Fibroblast of skin of right quadriceps (primary cell): ENCODE measurements at regions not wholly inside any gene's neighbourhood (a gene's known extent, or its start where the extent isn't known, plus 50 kb on each side); places are given as distances from the start of the nearest gene placed in this dataset.

Experiments
- DNase-seq: peaks from one replicate; pipeline ENCODE4 v3.0.0-alpha.2; 2013

GRCh38 chr2:7392076-7392787, 475.0 kb downstream of the RNF144A start:
- DNase-seq: peak; percentile 29

DNA sequence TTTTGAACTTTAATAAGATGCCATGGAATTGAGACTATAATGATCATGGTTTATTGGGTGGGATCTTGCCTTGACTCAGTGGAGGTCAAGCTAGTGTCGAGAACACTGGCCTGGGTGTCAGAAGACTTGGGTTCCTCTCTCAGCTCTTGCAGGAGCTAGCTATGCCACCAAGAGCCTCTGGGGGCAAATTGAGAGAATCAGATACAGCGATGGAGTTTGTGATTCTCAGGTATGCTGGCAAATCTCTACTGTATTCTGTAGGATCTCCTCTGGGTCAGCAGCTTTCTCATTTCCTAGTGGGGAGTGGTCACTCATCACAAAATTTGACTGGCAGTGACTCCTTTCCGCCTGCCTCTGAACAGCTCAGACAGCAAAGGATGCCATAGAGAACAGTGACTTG, 477.0 kb downstream of the RNF144A start:
- no peak for DNase-seq

DNA sequence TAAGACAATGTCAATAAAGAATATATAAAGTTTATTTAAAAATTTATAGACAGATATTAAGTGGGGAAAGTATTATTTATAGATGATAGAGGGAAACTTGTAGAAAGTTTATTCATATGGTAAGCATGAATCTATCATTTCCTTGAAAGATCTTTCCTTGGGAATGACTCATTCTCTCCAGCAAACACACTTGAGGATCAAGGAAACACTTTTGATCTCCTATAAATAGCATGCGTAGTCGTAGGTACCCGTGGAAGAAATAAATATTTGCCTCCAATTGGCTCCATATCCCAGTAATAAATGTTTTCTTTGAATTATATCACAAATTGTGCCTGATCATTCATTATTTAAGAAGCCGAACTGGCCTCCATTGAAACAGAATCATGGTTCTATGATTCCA, 483.4 kb downstream of the RNF144A start:
- peak; percentile 26 for DNase-seq

DNA sequence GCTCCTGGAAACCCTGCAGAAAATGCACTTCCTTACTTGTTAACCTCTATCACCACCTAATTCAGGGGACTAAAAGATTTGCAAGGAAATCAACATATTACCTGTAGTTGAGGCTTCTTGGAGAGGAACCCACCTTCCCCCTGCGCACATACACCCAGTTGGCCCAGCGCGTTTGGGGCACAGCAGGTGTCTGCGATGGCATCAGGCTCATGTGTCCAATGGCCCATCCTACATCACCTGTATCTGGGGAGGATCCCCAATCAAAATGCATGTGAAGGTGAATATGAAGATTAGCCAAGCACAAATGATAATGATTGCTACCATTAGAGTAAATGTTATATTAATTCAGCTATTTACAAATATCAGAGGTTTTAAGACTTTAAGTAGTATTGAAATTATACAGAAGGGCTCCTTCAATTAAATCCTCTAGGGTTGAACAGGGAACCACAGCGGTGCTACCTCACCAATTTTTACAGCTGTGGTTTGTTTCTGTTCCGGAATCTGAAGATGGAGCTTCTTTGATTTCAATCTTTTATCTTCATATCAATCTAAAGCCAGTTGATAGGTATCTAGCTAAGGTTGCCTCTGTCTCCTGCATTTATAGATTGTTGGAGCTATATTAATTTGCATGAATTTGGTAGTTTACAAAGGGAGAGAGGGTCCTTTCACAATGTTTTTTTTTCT, 486.0 kb downstream of the RNF144A start:
- no peak for DNase-seq

DNA sequence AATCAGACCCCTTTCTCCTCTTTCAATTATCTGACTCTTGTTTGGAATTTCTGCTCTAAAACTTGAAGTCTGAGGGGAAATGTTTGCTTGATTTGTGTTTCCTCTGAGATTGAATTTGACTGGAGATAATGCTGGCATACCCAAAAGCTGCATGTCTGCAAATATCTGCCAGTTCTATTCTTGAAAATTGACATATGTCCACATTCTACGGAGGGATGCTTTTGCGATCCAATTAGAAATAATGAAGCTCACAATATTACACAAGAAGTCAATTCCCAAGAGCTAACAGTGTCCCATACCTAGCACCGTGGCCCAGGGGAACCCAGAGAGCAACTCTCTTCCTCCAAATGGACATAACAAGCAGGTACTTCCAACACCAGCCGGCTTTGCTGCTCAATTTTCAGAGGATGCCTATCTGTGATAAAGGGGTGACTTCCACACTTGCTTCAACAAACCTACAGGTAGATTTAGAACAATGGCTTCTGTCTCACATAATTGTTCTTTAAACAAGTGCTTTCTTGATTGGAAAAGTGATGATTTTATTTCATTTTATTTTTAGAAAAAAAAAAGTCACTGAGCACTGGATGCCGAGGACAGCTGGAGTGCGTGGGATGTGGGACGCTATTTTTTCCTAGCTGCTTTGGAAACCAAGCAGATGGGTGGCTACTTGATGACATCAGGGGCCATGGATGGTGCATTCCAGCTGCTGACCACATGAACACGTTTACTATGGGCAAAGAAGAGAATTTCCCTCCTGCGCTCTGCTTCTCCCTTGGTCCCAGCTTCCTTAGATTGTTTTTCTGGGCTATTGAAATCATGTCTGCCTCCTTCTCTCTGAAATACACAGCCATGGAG, 488.9 kb downstream of the RNF144A start:
- no peak for DNase-seq

- DNase-seq: no peak
Measured at GRCh38 chr2:7407001-7407400, 489.8 kb downstream of the RNF144A start.

DNA sequence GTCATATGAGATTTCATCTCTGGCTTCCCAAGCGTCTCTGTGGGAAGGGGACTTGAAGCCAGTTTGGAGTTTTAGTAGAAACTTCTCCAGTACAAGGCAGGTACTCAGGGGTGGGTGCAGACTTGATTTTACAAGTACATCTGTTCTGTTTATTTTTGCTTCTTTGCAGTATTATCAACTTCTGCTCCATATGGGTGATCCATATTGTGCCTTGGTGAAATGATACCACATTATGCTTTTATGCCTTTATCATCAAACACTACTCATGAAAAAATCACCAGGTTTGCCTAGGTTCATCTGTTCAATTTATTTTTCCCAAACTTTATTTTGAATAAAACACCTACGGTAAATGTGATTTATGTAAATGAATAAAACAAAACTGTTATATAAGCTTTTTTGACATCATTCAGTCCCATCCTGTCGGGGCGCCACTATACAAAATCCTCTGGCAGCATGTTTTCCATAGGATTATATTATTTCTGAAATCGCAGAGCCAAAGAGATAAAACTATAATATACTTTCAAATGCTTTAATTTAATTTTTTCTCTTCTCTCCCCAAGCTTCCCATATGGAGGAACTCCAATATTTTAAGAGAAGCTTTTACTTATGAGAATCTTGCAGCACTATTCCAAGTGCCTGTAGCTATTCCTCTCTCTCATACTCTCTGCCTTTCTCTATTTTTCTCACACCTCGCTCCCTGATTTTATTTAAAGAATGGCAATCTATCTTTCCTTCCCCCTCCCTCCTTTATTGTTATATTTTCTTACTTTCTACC, 490.9 kb downstream of the RNF144A start:
- DNase-seq: no peak

- DNase-seq: no peak
Measured at GRCh38 chr2:7411691-7412090, 494.5 kb downstream of the RNF144A start.

DNA sequence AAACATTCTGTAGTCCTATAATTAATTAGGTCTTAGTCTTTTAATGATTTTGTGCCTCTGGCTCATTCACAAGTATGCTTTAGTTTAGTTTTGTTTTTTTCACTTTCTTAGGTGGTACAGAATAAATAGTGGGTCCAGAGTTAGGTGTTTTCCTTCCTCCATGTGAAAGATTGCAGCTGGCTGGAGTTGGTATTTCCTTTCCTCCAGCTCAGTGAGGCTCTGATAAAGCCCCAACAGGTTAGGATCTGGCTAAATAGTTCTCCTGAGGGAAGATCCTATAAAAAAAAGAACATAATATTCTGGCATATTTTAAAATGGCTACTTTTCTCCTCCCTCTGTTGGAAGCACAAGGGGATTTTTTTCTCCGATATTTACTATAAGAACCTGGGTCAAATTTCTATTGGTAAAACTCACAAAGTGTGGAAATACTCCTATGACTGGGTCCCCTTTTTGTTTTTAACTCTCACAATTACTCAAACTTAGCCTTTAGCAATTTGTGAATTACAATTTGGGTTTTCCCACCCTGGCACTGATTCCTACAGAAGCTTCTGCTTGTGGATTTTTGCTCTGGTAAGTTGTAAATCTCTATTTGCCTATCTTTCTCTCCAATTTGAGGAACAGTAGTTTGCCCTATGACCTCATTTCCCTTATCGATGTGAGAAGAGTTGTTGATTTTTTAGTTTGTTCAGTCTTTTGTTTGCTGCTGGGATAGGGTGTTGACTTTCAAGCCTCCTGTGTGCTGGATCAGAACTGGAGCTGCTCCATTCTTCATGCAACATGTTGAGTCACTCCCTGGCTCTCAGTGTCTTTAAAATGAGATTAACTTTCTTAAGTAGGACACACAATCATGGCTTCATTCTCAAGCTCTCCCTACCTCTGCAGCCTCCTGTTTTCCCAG, 500.9 kb downstream of the RNF144A start:
- no peak for DNase-seq

- no peak for DNase-seq
Measured at GRCh38 chr2:7419186-7419585, 502.0 kb downstream of the RNF144A start.

- no peak for DNase-seq
Measured at GRCh38 chr2:7419814-7420311, 502.7 kb downstream of the RNF144A start.

DNA sequence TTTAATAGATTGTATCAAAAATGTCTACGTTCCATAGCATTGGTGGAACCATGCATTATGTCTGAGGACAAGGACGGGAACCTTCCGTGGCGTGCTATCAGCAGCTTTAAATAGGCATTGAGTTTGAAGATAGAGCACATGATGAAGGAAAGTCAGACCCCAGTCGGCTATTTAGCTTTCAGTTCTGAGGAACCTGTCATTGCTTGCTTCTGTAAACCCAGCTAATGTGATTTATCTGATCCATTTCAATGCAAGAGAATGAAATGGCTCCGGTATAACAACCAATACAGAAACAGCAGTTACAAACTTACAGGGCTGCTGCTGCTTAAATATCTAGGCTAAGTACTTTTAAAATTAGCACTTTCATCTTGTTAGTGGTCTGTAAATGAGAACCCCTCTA, 503.3 kb downstream of the RNF144A start:
- no peak for DNase-seq

DNA sequence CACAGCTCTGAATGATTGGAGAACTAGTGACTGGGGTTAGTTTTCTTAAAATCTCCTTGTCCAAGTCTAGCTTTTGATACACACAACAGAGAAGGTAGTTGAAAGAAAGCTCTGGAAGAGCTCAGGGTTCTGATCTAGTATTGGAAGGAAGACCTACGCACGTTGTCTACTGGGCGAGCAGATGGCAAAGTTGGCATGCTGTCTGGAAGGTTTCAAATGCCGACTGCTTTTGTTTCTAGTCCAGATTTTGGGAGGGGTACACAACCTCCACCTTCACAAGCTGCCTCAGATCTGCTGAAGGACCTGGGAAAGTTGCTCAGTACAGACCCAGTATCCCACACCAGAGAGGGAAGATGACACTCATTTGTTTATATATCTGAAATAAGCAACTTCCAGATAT, 507.3 kb downstream of the RNF144A start:
- DNase-seq: no peak

DNA sequence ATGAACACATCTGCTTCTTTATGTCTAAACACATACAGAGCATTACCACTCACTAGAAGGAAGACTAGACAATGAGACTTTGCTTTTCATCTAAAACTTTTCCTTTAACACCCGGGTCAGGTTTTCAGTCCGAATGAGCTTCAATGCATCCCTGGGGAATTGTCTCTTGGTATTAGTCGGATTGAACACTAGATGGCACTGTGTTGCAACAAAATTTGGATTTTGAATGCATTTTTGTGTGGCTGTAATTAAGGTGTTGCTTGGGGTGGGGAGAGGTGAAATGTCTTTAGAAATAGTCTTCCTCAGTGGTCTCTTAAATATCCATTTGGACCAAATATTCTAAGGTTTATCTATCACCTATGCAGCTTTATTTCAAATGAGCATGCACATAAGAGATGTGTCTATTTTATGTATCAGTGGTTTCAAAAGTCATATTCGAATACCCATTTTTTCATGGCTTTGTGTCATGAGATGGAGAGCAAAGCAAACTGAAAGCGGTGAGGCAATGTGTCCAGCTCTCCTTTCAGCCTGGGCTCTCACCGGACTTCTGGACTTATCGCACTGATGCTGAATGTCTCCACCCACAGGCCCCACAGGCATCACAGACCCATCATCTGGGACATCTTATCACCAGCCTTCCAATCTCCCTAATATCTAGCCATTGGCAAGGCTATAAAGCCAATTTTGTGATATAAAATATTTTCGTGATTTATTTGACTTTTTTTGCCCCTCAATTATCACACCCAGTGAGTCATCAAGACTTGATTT, 510.3 kb downstream of the RNF144A start:
- peak; percentile 74 for DNase-seq

DNA sequence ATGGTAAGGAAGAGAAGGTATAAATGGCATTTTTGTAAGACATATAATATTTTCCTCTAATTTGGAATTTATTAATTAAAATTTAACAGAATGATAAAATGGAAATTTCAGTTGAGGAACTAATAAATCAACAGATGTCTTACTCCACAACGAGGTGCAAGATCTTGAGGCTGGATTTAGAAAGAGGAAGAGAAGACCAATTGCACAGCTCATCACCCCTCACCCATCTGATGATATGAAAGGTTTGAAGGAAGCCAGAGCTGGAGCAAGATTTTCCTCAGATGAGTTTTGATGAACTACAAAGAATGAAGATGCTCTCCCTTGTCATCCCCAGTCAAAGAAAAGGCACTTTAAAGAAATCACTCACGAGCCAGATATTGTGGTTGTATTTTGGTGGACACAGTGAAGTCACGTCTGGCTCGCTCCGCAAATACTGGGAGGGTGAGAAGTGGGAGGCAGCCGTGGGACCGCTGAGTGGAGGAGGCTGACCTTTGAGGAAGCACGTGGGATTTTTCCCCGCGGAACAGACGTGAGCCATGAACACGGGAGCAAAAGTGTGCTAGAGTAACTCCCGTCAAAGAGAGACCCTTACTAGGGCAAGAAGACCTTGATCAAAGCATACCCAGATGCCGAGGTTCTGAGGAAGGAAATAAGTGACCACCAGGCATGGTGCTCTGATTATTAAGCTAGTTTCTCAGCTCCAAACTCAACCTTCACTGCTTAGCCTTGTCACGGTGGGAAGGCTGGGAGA, 511.4 kb downstream of the RNF144A start:
- no peak for DNase-seq

- DNase-seq: no peak
Measured at GRCh38 chr2:7429733-7430132, 512.5 kb downstream of the RNF144A start.

DNA sequence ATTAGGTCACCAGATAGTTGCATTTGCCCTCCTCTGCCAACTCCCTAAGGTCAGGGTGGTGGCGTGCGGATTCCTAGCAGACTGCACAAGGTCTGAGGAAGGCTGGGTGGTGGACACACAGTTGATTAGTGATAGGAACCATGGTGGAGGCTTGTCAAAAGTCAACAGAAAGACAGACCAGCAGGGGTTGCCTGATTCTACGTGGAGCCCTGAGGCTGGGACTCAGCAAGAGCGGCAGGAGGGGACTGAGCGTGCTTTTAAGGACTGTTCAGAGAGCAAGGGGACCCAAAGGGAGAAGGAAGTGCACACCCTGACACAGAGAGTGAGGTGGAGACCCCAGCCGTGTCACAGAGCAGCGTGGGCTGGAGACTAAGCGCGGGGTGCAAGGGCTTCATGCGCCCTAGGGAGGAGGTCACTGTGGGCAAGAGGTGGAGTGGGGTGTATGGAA, 513.2 kb downstream of the RNF144A start:
- DNase-seq: no peak

DNA sequence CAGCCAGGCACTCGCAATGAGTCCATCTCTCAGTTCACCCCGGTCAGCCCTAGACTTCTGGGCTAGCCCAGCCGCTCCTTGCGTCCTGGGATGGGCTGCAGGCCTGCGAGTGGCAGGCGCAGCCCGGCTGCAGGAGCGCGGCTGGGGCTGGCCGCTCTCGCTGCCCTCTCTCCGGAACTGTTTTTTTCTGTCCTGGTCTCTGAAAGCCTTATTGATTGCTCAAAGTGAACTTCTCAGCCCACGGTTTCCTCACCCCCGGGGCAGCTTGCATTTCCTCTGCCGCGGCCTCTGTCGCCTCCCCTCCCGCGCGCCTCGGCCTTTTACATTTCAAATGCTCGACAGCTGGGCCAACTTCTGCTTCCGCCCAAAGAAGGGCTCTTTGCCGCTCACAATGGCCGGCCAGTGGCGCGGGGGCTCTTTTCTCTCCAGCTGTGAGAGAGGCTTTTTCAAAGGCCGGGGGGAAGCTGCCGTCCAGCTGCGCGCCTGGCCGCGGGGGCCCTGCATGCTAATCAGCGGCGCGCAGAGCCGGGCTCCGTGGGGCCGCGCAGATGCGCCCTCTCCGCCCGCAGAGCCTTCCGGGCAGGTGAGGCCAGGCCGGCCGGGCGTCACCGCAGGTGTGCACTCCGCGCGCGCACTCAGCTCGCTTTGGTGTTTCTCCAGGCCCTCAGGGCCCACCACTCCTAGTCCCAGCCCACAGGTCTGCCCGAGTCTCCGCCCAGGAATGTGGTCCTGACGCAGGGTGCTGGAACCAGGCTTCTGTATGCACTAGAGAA, 513.8 kb downstream of the RNF144A start:
- DNase-seq: no peak

GRCh38 chr2:7432436-7432835, 515.2 kb downstream of the RNF144A start:
- DNase-seq: peak; percentile 41
